PC-9 (cell line): ENCODE measurements at regions not wholly inside any gene's neighbourhood (a gene's known extent, or its start where the extent isn't known, plus 50 kb on each side); places are given as distances from the start of the nearest gene placed in this dataset.

Source experiments
- BruUV-seq: library from RNA; stranded (reverse); fragments of 400-500 nt; replicated peaks from 2 replicates; lab custom pipeline; 2021; lab: Mats Ljungman, UMichigan
- CTCF ChIA-PET: fragments of 300-600 bp; sonication (Branson Sonifier 250); formaldehyde crosslinking; loops from one replicate; lab custom pipeline; 2022; ENCODE audit warnings: antibody characterized with exemption; lab: Charles Lee
- POLR2A ChIA-PET: fragments of 300-600 bp; sonication (Branson Sonifier 250); formaldehyde crosslinking; loops from one replicate; lab custom pipeline; 2022; ENCODE audit warnings: antibody characterized with exemption; ENCODE audit not compliant: unreplicated experiment; lab: Charles Lee
- DNase-seq, 2 experiments: peaks; one replicate each; pipeline versions ENCODE4 v3.0.0 to v3.0.0-alpha.2; 2015 to 2022; ENCODE audit warnings: mixed read lengths in 1 of 2
- H2AFZ ChIP-seq: fragments of 200-600 bp; sonication (generic); 2 replicates; pipeline ENCODE4 v1.8.1; 2017; ENCODE audit warnings: antibody characterized with exemption
- H3F3A ChIP-seq: fragments of 200-600 bp; sonication (generic); 2 replicates; pipeline ENCODE4 v1.8.1; 2017; ENCODE audit warnings: antibody characterized with exemption, mild to moderate bottlenecking, low read depth; ENCODE audit not compliant: insufficient read depth
- H3K27ac ChIP-seq: fragments of 200-600 bp; sonication (generic); 2 replicates; pipeline ENCODE4 v1.6.1; 2016; ENCODE audit warnings: mixed run types
- H3K27me3 ChIP-seq: fragments of 200-600 bp; sonication (generic); 2 replicates; pipeline ENCODE4 v1.6.1; 2016; ENCODE audit warnings: low read depth, mixed run types; ENCODE audit not compliant: insufficient read depth
- H3K36me3 ChIP-seq: fragments of 200-600 bp; sonication (generic); 2 replicates; pipeline ENCODE4 v1.6.1; 2016; ENCODE audit warnings: low read depth, mixed run types
- H3K4me1 ChIP-seq: fragments of 200-600 bp; sonication (generic); replicated peaks from 2 replicates; pipeline ENCODE4 v1.6.1; 2016; ENCODE audit warnings: mixed run types; ENCODE audit not compliant: insufficient read depth
- H3K4me2 ChIP-seq: fragments of 200-600 bp; sonication (generic); 2 replicates; pipeline ENCODE4 v1.6.1; 2017; ENCODE audit warnings: mixed run types
- H3K4me3 ChIP-seq: fragments of 200-600 bp; sonication (generic); 2 replicates; pipeline ENCODE4 v1.6.1; 2016; ENCODE audit warnings: mixed run types
- H3K79me2 ChIP-seq: fragments of 200-600 bp; sonication (generic); 2 replicates; pipeline ENCODE4 v1.6.1; 2017; ENCODE audit warnings: low read depth, mixed run types
- H3K9me2 ChIP-seq: fragments of 200-600 bp; sonication (generic); 2 replicates; pipeline ENCODE4 v1.8.1; 2017; ENCODE audit warnings: mild to moderate bottlenecking; ENCODE audit not compliant: insufficient read depth
- H3K9me3 ChIP-seq: fragments of 200-600 bp; sonication (generic); 2 replicates; pipeline ENCODE4 v1.8.1; 2016; ENCODE audit warnings: low read depth; ENCODE audit not compliant: insufficient read depth
- H4K20me1 ChIP-seq: fragments of 200-600 bp; sonication (generic); 2 replicates; pipeline ENCODE4 v1.8.1; 2017; ENCODE audit not compliant: insufficient read depth
- CTCF ChIP-seq: fragments of 200-600 bp; sonication (generic); conservative IDR thresholded peaks from 2 replicates; pipeline ENCODE4 v1.6.1; 2017; ENCODE audit warnings: mixed run types, antibody characterized with exemption, mild to moderate bottlenecking, moderate library complexity
- EZH2 ChIP-seq: fragments of 200-600 bp; sonication (generic); IDR thresholded peaks from 2 replicates; pipeline ENCODE4 v1.8.0; 2017; ENCODE audit warnings: antibody characterized with exemption, low read depth
- intact Hi-C: fragments of 100-400 bp; cut with micrococcal nuclease; formaldehyde crosslinking; loops from one replicate; pipeline ENCODE4 v1.10.0; 2022; ENCODE audit not compliant: unreplicated experiment

GRCh38 chr6:47135772-47136171 is 93.6 kb upstream of the ADGRF1 start:
- Histone ChIP-seq H3K9me3 (peaks cover 6% of the 10 kb centered on the region; the same call in 1 of the 2 replicates), H4K20me1 (no peaks in the 10 kb centered on the region), H3K4me1 (peaks cover 73% of the 10 kb centered on the region), H3K9me2 (no peaks in the 10 kb centered on the region), H3K27ac (peak overlapping the region; percentile 100), H3K4me3 (peak overlapping the region; percentile 40; the same call in 1 of the 2 replicates), H3K36me3 (peaks cover 4% of the 10 kb centered on the region), H3K27me3 (no peaks in the 10 kb centered on the region), H3K79me2 (peaks cover 13% of the 10 kb centered on the region; the same call in 1 of the 2 replicates), H3F3A (peaks cover 44% of the 10 kb centered on the region), H2AFZ (no peak overlapping the region), H3K4me2 (peak overlapping the region; percentile 79)
- ChIA-PET POLR2A (interaction anchor here (0.5 to 1.3 kb wide), 7 partner anchors 17 to 93 kb away, joined by 4 to 15 read pairs (median 8); no protein-coding TSS in a partner anchor), CTCF (interaction anchor here (1.1 kb wide), 1 partner anchor 38 kb away, joined by 3 read pairs; no protein-coding TSS in a partner anchor)
- intact Hi-C loops = loop anchor here (1.0 kb wide), 8 partner anchors 18 to 175 kb away; no protein-coding TSS in a partner anchor
- no TSS peak for BruUV-seq
- peak; percentile 42 to 99 for DNase-seq
- TF ChIP-seq CTCF (no peak), EZH2 (no peak)

- DNase-seq = peak; percentile 46 to 98
- H3K4me1 ChIP-seq = peaks cover 73% of the 10 kb centered on the region
- peaks cover 41% of the 10 kb centered on the region for H3F3A ChIP-seq
- H3K36me3 ChIP-seq = no peaks in the 10 kb centered on the region; the same call in 1 of the 2 replicates
- peak overlapping the region; percentile 43; the same call in 1 of the 2 replicates for H3K4me3 ChIP-seq
- peak overlapping the region; percentile 79 for H3K4me2 ChIP-seq
- intact Hi-C loops = loop anchor here (1.0 kb wide), 8 partner anchors 18 to 176 kb away; no protein-coding TSS in a partner anchor
- H4K20me1 ChIP-seq = no peaks in the 10 kb centered on the region
- BruUV-seq = no TSS peak
- TF ChIP-seq EZH2 (no peak), CTCF (no peak)
- H2AFZ ChIP-seq = no peak overlapping the region
- CTCF ChIA-PET = interaction anchor here (0.6 kb wide), 1 partner anchor 1168 kb away, joined by 7 read pairs; no protein-coding TSS in a partner anchor
- H3K27me3 ChIP-seq = no peaks in the 10 kb centered on the region
- peak overlapping the region; percentile 100 for H3K27ac ChIP-seq
- no peaks in the 10 kb centered on the region for H3K9me3 ChIP-seq
- peaks cover 13% of the 10 kb centered on the region; the same call in 1 of the 2 replicates for H3K79me2 ChIP-seq
- no peaks in the 10 kb centered on the region for H3K9me2 ChIP-seq
- POLR2A ChIA-PET = no interaction called here
These were observed 92.5 kb upstream of the ADGRF1 start for GRCh38 chr6:47134476-47135189.

- no peak for TF ChIP-seq EZH2
- TF ChIP-seq CTCF = no peak
- Histone ChIP-seq H4K20me1 (no peaks in the 10 kb centered on the region), H2AFZ (no peak overlapping the region), H3K4me3 (no peak overlapping the region), H3F3A (peaks cover 41% of the 10 kb centered on the region), H3K36me3 (no peaks in the 10 kb centered on the region; the same call in 1 of the 2 replicates), H3K4me1 (peaks cover 84% of the 10 kb centered on the region), H3K79me2 (peaks cover 13% of the 10 kb centered on the region; the same call in 1 of the 2 replicates), H3K27ac (peak overlapping the region; percentile 100), H3K27me3 (no peaks in the 10 kb centered on the region), H3K9me2 (no peaks in the 10 kb centered on the region), H3K4me2 (peak overlapping the region; percentile 79), H3K9me3 (no peaks in the 10 kb centered on the region)
- DNase-seq = no peak
- intact Hi-C loops = no loop called here
- POLR2A ChIA-PET = no interaction called here
- CTCF ChIA-PET = no interaction called here
- BruUV-seq = no TSS peak
These were observed 91.3 kb upstream of the ADGRF1 start for GRCh38 chr6:47133230-47134000.
